ENCODE measurements at regions not wholly inside any gene's neighbourhood (a gene's known extent, or its start where the extent isn't known, plus 50 kb on each side); places are given as distances from the start of the nearest gene placed in this dataset.

- no peak for DNase-seq
Measured at GRCh38 chr9:95610006-95610785, 93.4 kb upstream of the PTCH1 start.

- no peak for DNase-seq
Measured at GRCh38 chr9:95609426-95609825, 92.7 kb upstream of the PTCH1 start.

- DNase-seq = no peak
Measured at GRCh38 chr9:95608341-95608740, 91.6 kb upstream of the PTCH1 start.

GRCh38 chr9:95607507-95607906 lies 90.7 kb upstream of the PTCH1 start:
- no peak for DNase-seq

GRCh38 chr9:95606489-95607350 lies 89.9 kb upstream of the PTCH1 start:
- DNase-seq = no peak

GRCh38 chr9:95605816-95606488 lies 89.2 kb upstream of the PTCH1 start:
- DNase-seq = no peak

- no peak for DNase-seq
Measured at GRCh38 chr9:95605101-95605500, 88.3 kb upstream of the PTCH1 start.

- no peak for DNase-seq
Measured at GRCh38 chr9:95598236-95598635, 81.5 kb upstream of the PTCH1 start.

GRCh38 chr9:95595721-95596295 lies 79.0 kb upstream of the PTCH1 start:
- DNase-seq = no peak

- no peak for DNase-seq
Measured at GRCh38 chr9:95592931-95593330, 76.2 kb upstream of the PTCH1 start.

GRCh38 chr9:95588724-95589588 lies 72.2 kb upstream of the PTCH1 start:
- no peak for DNase-seq

GRCh38 chr9:95587021-95587964 lies 70.5 kb upstream of the PTCH1 start:
- no peak for DNase-seq

- DNase-seq = no peak
Measured at GRCh38 chr9:95586326-95586725, 69.6 kb upstream of the PTCH1 start.

GRCh38 chr9:95585824-95586223 lies 69.1 kb upstream of the PTCH1 start:
- DNase-seq = no peak

GRCh38 chr9:95584176-95584575 lies 67.4 kb upstream of the PTCH1 start:
- DNase-seq = no peak

- no peak for DNase-seq
Measured at GRCh38 chr9:95581900-95582299, 65.1 kb upstream of the PTCH1 start.

GRCh38 chr9:95580812-95581761 lies 64.3 kb upstream of the PTCH1 start:
- no peak for DNase-seq

GRCh38 chr9:95574866-95575553 lies 58.2 kb upstream of the PTCH1 start:
- no peak for DNase-seq

- DNase-seq = no peak
Measured at GRCh38 chr9:95574176-95574575, 57.4 kb upstream of the PTCH1 start.

Measured in EL (cell line).